PC-3 (cell line): ENCODE measurements at regions not wholly inside any gene's neighbourhood (a gene's known extent, or its start where the extent isn't known, plus 50 kb on each side); places are given as distances from the start of the nearest gene placed in this dataset.

Experiments
- ATAC-seq: fragments of 200-7000 bp; cut with Tn5 transposase; 2 replicates; pipeline ENCODE4 v1.9.1; 2020; ENCODE audit warnings: mild to moderate bottlenecking, moderate library complexity
- BruUV-seq: library from RNA; stranded (reverse); fragments of 400-500 nt; replicated peaks from 2 replicates; lab custom pipeline; 2021; lab: Mats Ljungman, UMichigan
- CTCF ChIA-PET: fragments of 300-600 bp; sonication (Branson Sonifier 250); formaldehyde crosslinking; loops from one replicate; lab custom pipeline; 2022; ENCODE audit warnings: antibody characterized with exemption; lab: Charles Lee
- POLR2A ChIA-PET: fragments of 300-600 bp; sonication (Branson Sonifier 250); formaldehyde crosslinking; loops from one replicate; lab custom pipeline; 2022; ENCODE audit warnings: antibody characterized with exemption; ENCODE audit not compliant: unreplicated experiment; lab: Charles Lee
- DNase-seq: peaks from one replicate; pipeline ENCODE4 v3.0.0-alpha.2; 2015
- H2AFZ ChIP-seq: fragments of 300-600 bp; sonication (generic); 2 replicates; pipeline ENCODE4 v1.6.0; 2016; ENCODE audit warnings: antibody characterized with exemption, low read length
- H3F3A ChIP-seq: fragments of 300-600 bp; sonication (generic); one replicate; pipeline ENCODE4 v1.6.0; 2017; ENCODE audit warnings: antibody characterized with exemption, low read length, control low read depth, mild to moderate bottlenecking; ENCODE audit not compliant: unreplicated experiment
- H3K27ac ChIP-seq: fragments of 300-600 bp; sonication (generic); 2 replicates; pipeline ENCODE4 v1.5.1; 2016; ENCODE audit warnings: mild to moderate bottlenecking, low read length
- H3K27me3 ChIP-seq: fragments of 300-600 bp; sonication (generic); 2 replicates; pipeline ENCODE4 v1.6.1; 2016; ENCODE audit warnings: low read length, mixed read lengths
- H3K36me3 ChIP-seq: fragments of 300-600 bp; sonication (generic); 2 replicates; pipeline ENCODE4 v1.6.1; 2016; ENCODE audit warnings: low read depth, mixed run types, low read length, mixed read lengths
- H3K4me1 ChIP-seq: fragments of 300-600 bp; sonication (generic); 2 replicates; pipeline ENCODE4 v1.5.1; 2016; ENCODE audit warnings: low read length; ENCODE audit not compliant: insufficient read depth
- H3K4me2 ChIP-seq: fragments of 300-600 bp; sonication (generic); 2 replicates; pipeline ENCODE4 v1.6.0; 2016; ENCODE audit warnings: low read length
- H3K4me3 ChIP-seq: fragments of 300-600 bp; sonication (generic); 2 replicates; pipeline ENCODE4 v1.5.1; 2016; ENCODE audit warnings: mild to moderate bottlenecking, low read length, mixed read lengths
- H3K79me2 ChIP-seq: fragments of 300-600 bp; sonication (generic); 2 replicates; pipeline ENCODE4 v1.6.1; 2017; ENCODE audit warnings: low read length, mixed read lengths
- H3K9ac ChIP-seq: fragments of 300-600 bp; sonication (generic); 2 replicates; pipeline ENCODE4 v1.6.0; 2016; ENCODE audit warnings: mild to moderate bottlenecking, low read length
- H3K9me2 ChIP-seq: fragments of 300-600 bp; sonication (generic); replicated peaks from 2 replicates; pipeline ENCODE4 v1.6.1; 2016; ENCODE audit warnings: mixed run types, low read length, mixed read lengths
- H3K9me3 ChIP-seq: fragments of 300-600 bp; sonication (generic); 2 replicates; pipeline ENCODE4 v1.6.1; 2016; ENCODE audit warnings: low read length, mixed read lengths
- H4K20me1 ChIP-seq: fragments of 300-600 bp; sonication (generic); 2 replicates; pipeline ENCODE4 v1.6.1; 2016; ENCODE audit warnings: low read length, mixed read lengths
- CTCF ChIP-seq: fragments of 300-600 bp; sonication (generic); conservative IDR thresholded peaks from 2 replicates; pipeline ENCODE4 v1.5.1; 2017; ENCODE audit warnings: antibody characterized with exemption, low read depth, mild to moderate bottlenecking, low read length
- EZH2 ChIP-seq: fragments of 300-600 bp; sonication (generic); IDR thresholded peaks from one replicate; pipeline ENCODE4 v1.6.1; 2017; ENCODE audit warnings: antibody characterized with exemption, mild to moderate bottlenecking, low read length; ENCODE audit not compliant: unreplicated experiment
- EZH2phosphoT487 ChIP-seq: fragments of 300-600 bp; sonication (generic); IDR thresholded peaks from 2 replicates; pipeline ENCODE4 v1.6.1; 2018; ENCODE audit warnings: mild to moderate bottlenecking, antibody characterized with exemption, low read length, borderline replicate concordance
- intact Hi-C: fragments of 100-400 bp; cut with micrococcal nuclease; formaldehyde crosslinking; loops from 2 replicates; pipeline ENCODE4 v1.9.0; 2023

- no TSS peak for BruUV-seq
- Histone ChIP-seq H3K79me2 (no peaks in the 10 kb centered on the region), H3K36me3 (no peaks in the 10 kb centered on the region), H3F3A (no peaks in the 10 kb centered on the region), H3K4me2 (no peak overlapping the region), H3K9ac (no peak overlapping the region), H3K4me1 (no peaks in the 10 kb centered on the region), H2AFZ (no peak overlapping the region), H3K27me3 (peaks cover 15% of the 10 kb centered on the region; the same call in 1 of the 2 replicates), H3K9me2 (no peaks in the 10 kb centered on the region), H4K20me1 (no peaks in the 10 kb centered on the region), H3K4me3 (no peak overlapping the region), H3K27ac (no peak overlapping the region), H3K9me3 (no peaks in the 10 kb centered on the region)
- intact Hi-C loops = no loop called here
- TF ChIP-seq EZH2phosphoT487 (no peak), CTCF (no peak), EZH2 (no peak)
- ATAC-seq (no peak), DNase-seq (no peak)
- ChIA-PET POLR2A (no interaction called here), CTCF (no interaction called here)
Measured at GRCh38 chr10:44460416-44460815, 75.5 kb upstream of the CXCL12 start.

GRCh38 chr10:44462338-44462914 is 77.5 kb upstream of the CXCL12 start:
- Histone ChIP-seq H3K4me2 (no peak overlapping the region), H3K36me3 (no peaks in the 10 kb centered on the region), H4K20me1 (no peaks in the 10 kb centered on the region), H2AFZ (no peak overlapping the region), H3K4me1 (no peaks in the 10 kb centered on the region), H3K9me3 (no peaks in the 10 kb centered on the region), H3K27me3 (peaks cover 33% of the 10 kb centered on the region; the same call in 1 of the 2 replicates), H3K27ac (no peak overlapping the region), H3K79me2 (no peaks in the 10 kb centered on the region), H3K9ac (no peak overlapping the region), H3K9me2 (no peaks in the 10 kb centered on the region), H3F3A (no peaks in the 10 kb centered on the region), H3K4me3 (no peak overlapping the region)
- no TSS peak for BruUV-seq
- intact Hi-C loops = no loop called here
- CTCF ChIA-PET = no interaction called here
- TF ChIP-seq CTCF = no peak
- no peak for TF ChIP-seq EZH2phosphoT487
- no peak for TF ChIP-seq EZH2
- no peak for ATAC-seq
- DNase-seq = peak; percentile 63
- POLR2A ChIA-PET = no interaction called here

GRCh38 chr10:44463511-44464121 is 78.7 kb upstream of the CXCL12 start:
- CTCF ChIA-PET = no interaction called here
- H3K4me2 ChIP-seq = no peak overlapping the region
- H2AFZ ChIP-seq = no peak overlapping the region
- no peaks in the 10 kb centered on the region for H3K79me2 ChIP-seq
- TF ChIP-seq EZH2phosphoT487 (no peak), CTCF (no peak), EZH2 (no peak)
- no peak overlapping the region for H3K27ac ChIP-seq
- BruUV-seq = no TSS peak
- H3K36me3 ChIP-seq = no peaks in the 10 kb centered on the region
- peaks cover 45% of the 10 kb centered on the region for H3K27me3 ChIP-seq
- H4K20me1 ChIP-seq = no peaks in the 10 kb centered on the region
- DNase-seq (no peak), ATAC-seq (no peak)
- no peaks in the 10 kb centered on the region for H3K9me3 ChIP-seq
- intact Hi-C loops = no loop called here
- no peaks in the 10 kb centered on the region for H3K9me2 ChIP-seq
- no peaks in the 10 kb centered on the region for H3F3A ChIP-seq
- H3K9ac ChIP-seq = no peak overlapping the region
- POLR2A ChIA-PET = no interaction called here
- H3K4me1 ChIP-seq = no peaks in the 10 kb centered on the region
- H3K4me3 ChIP-seq = no peak overlapping the region
